Mucosa of stomach (tissue), 1 donor: ENCODE measurements at regions not wholly inside any gene's neighbourhood (a gene's known extent, or its start where the extent isn't known, plus 50 kb on each side); places are given as distances from the start of the nearest gene placed in this dataset.

Source experiments
- H3K27me3 ChIP-seq: one replicate; pipeline ENCODE4 v1.7.0; 2013; ENCODE audit warnings: mild to moderate bottlenecking, low read length; ENCODE audit not compliant: control insufficient read depth, insufficient read depth
- H3K36me3 ChIP-seq: one replicate; pipeline ENCODE4 v1.7.0; 2013; ENCODE audit warnings: low read length; ENCODE audit not compliant: control insufficient read depth, insufficient read depth
- H3K4me1 ChIP-seq: one replicate; pipeline ENCODE4 v1.7.0; 2013; ENCODE audit warnings: mild to moderate bottlenecking, low read length; ENCODE audit not compliant: control insufficient read depth, insufficient read depth
- H3K4me3 ChIP-seq: one replicate; pipeline ENCODE4 v1.7.0; 2013; ENCODE audit warnings: low read length
- H3K9ac ChIP-seq: one replicate; pipeline ENCODE4 v1.7.0; 2013; ENCODE audit warnings: mild to moderate bottlenecking, low read length, moderate library complexity
- H3K9me3 ChIP-seq: one replicate; pipeline ENCODE4 v1.7.0; 2013; ENCODE audit warnings: mild to moderate bottlenecking, low read length, moderate library complexity; ENCODE audit not compliant: control insufficient read depth
- donor health status: Pancreatic carcinoma.

- no peaks in the 10 kb centered on the region for H3K9me3 ChIP-seq
- no peaks in the 10 kb centered on the region for H3K4me1 ChIP-seq
- no peaks in the 10 kb centered on the region for H3K36me3 ChIP-seq
- H3K9ac ChIP-seq = no peak overlapping the region
- H3K27me3 ChIP-seq = no peaks in the 10 kb centered on the region
- no peak overlapping the region for H3K4me3 ChIP-seq
Measured at GRCh38 chr20:12698817-12699216, 310.0 kb upstream of the SPTLC3 start.

GRCh38 chr20:12699374-12700228, 309.2 kb upstream of the SPTLC3 start:
- no peaks in the 10 kb centered on the region for H3K36me3 ChIP-seq
- no peak overlapping the region for H3K9ac ChIP-seq
- no peaks in the 10 kb centered on the region for H3K9me3 ChIP-seq
- H3K27me3 ChIP-seq = no peaks in the 10 kb centered on the region
- H3K4me3 ChIP-seq = no peak overlapping the region
- H3K4me1 ChIP-seq = no peaks in the 10 kb centered on the region

DNA sequence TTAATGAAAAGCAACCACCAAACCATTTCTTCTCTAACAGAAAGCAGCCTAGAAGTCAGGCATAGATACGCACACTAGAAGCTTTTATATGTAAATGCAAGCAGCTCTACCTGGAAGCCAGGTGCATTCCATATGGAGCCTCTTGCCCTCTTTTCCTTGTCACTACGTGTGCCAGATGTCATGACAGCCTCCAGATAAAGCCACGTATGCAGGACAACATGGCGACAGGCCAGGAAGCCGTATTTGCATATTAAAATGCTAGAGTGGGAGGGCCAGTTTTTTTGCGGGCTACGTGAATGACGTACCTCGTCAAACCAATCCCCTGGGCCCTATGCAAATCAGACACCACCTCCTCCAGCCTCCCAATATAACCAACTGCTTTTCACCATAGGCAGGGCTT, 308.1 kb upstream of the SPTLC3 start:
- Histone ChIP-seq H3K9ac (no peak overlapping the region), H3K36me3 (no peaks in the 10 kb centered on the region), H3K4me1 (no peaks in the 10 kb centered on the region), H3K27me3 (no peaks in the 10 kb centered on the region), H3K9me3 (no peaks in the 10 kb centered on the region), H3K4me3 (no peak overlapping the region)

- H3K27me3 ChIP-seq = no peaks in the 10 kb centered on the region
- no peak overlapping the region for H3K4me3 ChIP-seq
- H3K9ac ChIP-seq = no peak overlapping the region
- H3K4me1 ChIP-seq = no peaks in the 10 kb centered on the region
- H3K9me3 ChIP-seq = no peaks in the 10 kb centered on the region
- no peaks in the 10 kb centered on the region for H3K36me3 ChIP-seq
Measured at GRCh38 chr20:12702312-12702711, 306.5 kb upstream of the SPTLC3 start.

DNA sequence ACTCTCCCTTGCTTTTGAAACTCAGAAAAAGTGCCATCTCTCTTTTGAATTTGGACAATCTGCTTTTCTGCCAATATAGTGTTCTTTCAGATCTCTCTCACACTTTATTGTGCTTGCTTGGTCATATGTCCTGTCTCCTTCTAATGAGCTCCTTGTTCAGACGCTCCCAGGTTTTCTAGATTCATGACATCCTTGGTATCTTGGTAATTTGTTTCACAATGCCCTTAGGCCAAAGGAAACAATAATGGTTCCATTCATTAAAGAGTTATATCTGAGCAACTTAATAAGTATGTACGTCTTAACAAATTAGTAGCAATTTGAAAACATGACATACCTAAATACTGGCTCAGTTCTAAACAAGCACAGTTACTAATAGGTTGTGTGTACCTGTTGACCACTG, 293.4 kb upstream of the SPTLC3 start:
- Histone ChIP-seq H3K4me3 (no peak overlapping the region), H3K9ac (no peak overlapping the region), H3K9me3 (no peaks in the 10 kb centered on the region), H3K27me3 (no peaks in the 10 kb centered on the region), H3K36me3 (no peaks in the 10 kb centered on the region), H3K4me1 (no peaks in the 10 kb centered on the region)

GRCh38 chr20:12715991-12716680, 292.6 kb upstream of the SPTLC3 start:
- no peak overlapping the region for H3K4me3 ChIP-seq

DNA sequence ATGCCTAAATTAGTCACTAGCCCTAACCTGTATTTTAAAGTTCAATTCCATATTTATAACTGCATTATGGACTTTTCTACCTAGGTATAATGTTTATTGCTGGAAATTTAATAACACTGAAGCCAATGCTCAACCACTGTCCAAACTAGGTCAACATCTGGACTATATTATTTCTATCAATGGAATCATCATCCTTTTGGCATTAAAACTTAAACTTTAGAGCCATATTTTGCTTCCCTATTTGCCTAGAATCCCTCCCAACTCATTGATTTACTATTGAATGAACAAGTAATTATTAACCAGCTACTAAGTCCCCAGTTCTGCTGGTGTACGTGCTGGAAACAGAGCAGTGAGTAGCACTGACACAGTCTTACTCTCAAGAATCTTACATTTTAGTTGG, 291.7 kb upstream of the SPTLC3 start:
- H3K9me3 ChIP-seq = no peaks in the 10 kb centered on the region
- H3K36me3 ChIP-seq = no peaks in the 10 kb centered on the region
- no peaks in the 10 kb centered on the region for H3K4me1 ChIP-seq
- no peak overlapping the region for H3K4me3 ChIP-seq
- H3K9ac ChIP-seq = no peak overlapping the region
- no peaks in the 10 kb centered on the region for H3K27me3 ChIP-seq

More at GRCh38 chr20:12715991-12716680, 292.6 kb upstream of the SPTLC3 start:
- Histone ChIP-seq H3K9me3 (no peaks in the 10 kb centered on the region), H3K27me3 (no peaks in the 10 kb centered on the region), H3K9ac (no peak overlapping the region), H3K4me1 (no peaks in the 10 kb centered on the region), H3K36me3 (no peaks in the 10 kb centered on the region)

- Histone ChIP-seq H3K4me3 (no peak overlapping the region), H3K9me3 (no peaks in the 10 kb centered on the region), H3K9ac (no peak overlapping the region), H3K36me3 (no peaks in the 10 kb centered on the region), H3K27me3 (no peaks in the 10 kb centered on the region), H3K4me1 (no peaks in the 10 kb centered on the region)
Measured at GRCh38 chr20:12718619-12719018, 290.2 kb upstream of the SPTLC3 start.

- Histone ChIP-seq H3K4me1 (no peaks in the 10 kb centered on the region), H3K4me3 (no peak overlapping the region), H3K27me3 (no peaks in the 10 kb centered on the region), H3K9me3 (no peaks in the 10 kb centered on the region), H3K9ac (no peak overlapping the region), H3K36me3 (no peaks in the 10 kb centered on the region)
Measured at GRCh38 chr20:12721636-12722035, 287.1 kb upstream of the SPTLC3 start.

DNA sequence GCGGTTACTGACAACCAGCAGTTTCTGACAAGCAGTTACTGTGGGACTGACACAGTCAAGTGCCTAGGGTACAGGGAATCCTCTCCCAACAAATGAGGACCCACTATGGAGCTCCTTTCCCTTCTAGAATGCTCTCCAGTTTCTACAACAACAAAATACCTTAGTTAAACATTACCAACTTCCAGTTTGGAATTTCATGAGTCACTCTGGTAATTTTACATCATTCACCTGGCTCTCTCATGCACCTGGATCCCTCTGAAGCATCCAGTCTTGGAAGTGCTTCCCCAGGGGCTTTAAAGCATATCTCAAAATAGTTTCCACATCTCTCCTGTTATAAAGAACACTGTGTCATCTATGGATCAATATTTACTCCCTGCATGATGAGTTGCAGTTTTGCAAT, 286.7 kb upstream of the SPTLC3 start:
- H3K27me3 ChIP-seq = no peaks in the 10 kb centered on the region
- H3K4me3 ChIP-seq = no peak overlapping the region
- H3K9ac ChIP-seq = no peak overlapping the region
- H3K36me3 ChIP-seq = no peaks in the 10 kb centered on the region
- H3K9me3 ChIP-seq = no peaks in the 10 kb centered on the region
- no peaks in the 10 kb centered on the region for H3K4me1 ChIP-seq

DNA sequence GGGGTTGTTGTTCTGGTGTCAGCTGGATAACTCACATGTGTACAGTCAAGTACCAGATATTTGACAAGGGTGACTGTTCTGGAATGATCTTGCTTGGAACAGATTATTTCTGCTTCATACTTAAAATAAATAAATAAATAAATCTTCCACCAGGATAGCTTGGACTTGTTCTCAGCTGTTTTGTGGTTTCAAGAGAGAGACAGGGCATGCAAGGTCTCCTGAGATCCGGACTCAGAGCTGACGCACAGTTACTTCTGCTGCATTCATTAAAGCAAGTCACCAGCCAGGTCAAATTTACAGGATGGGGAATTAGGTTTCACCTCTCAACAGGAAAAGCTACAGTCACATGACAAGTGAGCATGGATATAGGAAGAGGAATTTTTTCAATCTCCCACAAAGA, 285.0 kb upstream of the SPTLC3 start:
- no peaks in the 10 kb centered on the region for H3K4me1 ChIP-seq
- no peaks in the 10 kb centered on the region for H3K36me3 ChIP-seq
- H3K9ac ChIP-seq = no peak overlapping the region
- H3K4me3 ChIP-seq = no peak overlapping the region
- H3K27me3 ChIP-seq = no peaks in the 10 kb centered on the region
- no peaks in the 10 kb centered on the region for H3K9me3 ChIP-seq

DNA sequence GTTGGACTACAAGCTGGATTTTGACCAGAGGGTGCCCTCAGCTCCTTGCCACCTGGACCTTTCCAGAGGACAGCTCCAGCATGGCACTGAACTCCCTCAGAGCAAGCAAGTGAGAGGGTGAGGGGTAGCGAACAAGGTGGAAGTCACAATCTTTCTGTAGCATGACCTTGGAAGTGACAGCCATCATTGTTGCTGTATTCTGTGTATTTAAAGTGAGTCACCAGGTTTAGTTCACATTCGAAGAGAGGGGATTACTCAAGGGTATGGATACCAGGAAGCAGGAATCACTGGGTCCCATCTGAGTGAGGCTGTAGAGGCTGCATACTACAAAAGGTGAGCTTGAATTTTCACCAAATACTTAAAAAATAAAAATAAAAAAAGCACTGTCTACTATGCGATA, 280.0 kb upstream of the SPTLC3 start:
- Histone ChIP-seq H3K9me3 (no peaks in the 10 kb centered on the region), H3K27me3 (no peaks in the 10 kb centered on the region), H3K9ac (no peak overlapping the region), H3K4me1 (no peaks in the 10 kb centered on the region), H3K36me3 (no peaks in the 10 kb centered on the region), H3K4me3 (no peak overlapping the region)
